ENCODE measurements at regions not wholly inside any gene's neighbourhood (a gene's known extent, or its start where the extent isn't known, plus 50 kb on each side); places are given as distances from the start of the nearest gene placed in this dataset.

DNA sequence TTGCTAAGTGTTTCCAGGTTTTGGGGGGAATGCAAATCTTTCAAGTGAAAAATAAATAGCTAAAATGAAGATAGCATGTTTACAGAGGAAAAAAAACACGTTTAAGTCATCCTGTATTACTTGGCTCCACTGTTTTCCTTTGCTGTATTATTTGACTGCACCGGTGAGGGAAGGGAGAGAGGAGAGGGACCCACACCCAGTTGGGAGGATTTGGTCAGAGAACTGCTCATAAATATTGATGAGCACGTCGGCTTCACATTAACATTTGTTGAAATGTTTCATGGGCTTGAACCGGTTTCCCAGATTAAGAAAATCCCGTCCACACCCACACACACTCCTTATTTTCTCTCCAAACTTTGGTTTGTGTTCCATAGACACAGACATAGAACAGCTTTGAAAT, 493.8 kb upstream of the MGMT start:
- WGBS = 42% methylated on average over 6 of the region's 6 CpGs
- H3K4me3 ChIP-seq (ENCODE audit: low read depth, low read length) = no peak overlapping the region

DNA sequence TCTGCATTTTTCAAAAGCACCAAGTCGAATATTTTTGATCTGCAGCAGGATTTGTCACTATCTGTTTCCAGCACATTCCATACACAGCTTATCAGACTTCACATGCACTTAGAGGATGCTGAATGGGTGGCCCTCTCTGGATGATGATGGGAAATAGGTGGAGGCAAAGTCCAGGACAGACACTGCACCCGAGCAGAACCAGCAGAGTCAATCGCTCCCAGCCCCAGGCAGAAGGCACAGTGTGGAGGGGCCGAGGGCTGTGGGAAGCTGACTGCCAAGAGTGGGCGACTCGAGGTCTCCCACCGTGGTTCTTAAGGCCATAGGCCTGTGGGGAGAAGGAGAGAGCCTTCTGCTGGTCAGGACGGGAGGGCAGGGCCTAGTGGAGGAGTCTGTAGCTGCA, 490.2 kb upstream of the MGMT start:
- 81% methylated on average over 8 of the region's 8 CpGs for WGBS
- no peak overlapping the region for H3K27ac ChIP-seq (ENCODE audit: low read depth)
- DNase-seq (ENCODE audit: extremely low spot score) = no peak
- H3K4me1 ChIP-seq (ENCODE audit: insufficient read depth) = no peaks in the 10 kb centered on the region
- no peak overlapping the region for H3K4me3 ChIP-seq (ENCODE audit: low read depth, low read length)
- no peaks in the 10 kb centered on the region for H3K36me3 ChIP-seq (ENCODE audit: insufficient read depth)

More for the DNA sequence above, 493.8 kb upstream of the MGMT start:
- H3K4me1 ChIP-seq (ENCODE audit: insufficient read depth) = no peaks in the 10 kb centered on the region
- no peaks in the 10 kb centered on the region for H3K36me3 ChIP-seq (ENCODE audit: insufficient read depth)
- H3K27ac ChIP-seq (ENCODE audit: low read depth) = no peak overlapping the region
- DNase-seq (ENCODE audit: extremely low spot score) = no peak

DNA sequence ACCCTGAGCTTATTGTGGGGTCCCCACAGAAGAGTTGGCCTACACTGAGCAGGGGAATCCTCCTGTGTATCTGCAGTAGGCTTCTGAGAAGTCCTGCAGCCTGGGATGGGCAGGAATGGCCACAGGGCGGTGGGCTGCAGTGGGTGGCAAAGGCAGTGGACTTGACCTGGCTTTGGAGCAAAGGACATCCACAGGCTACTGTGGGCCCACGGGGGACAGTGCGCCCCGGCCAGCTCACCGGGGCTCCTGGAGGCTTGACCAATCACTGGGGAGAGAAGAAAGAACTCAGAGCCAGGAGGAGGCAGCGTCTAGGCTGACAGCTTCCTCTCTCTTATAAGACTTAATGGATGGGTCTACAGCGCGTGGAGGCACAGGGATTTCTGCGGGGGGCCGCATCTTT, 488.8 kb upstream of the MGMT start:
- no peaks in the 10 kb centered on the region for H3K36me3 ChIP-seq (ENCODE audit: insufficient read depth)
- no peaks in the 10 kb centered on the region for H3K4me1 ChIP-seq (ENCODE audit: insufficient read depth)
- H3K4me3 ChIP-seq (ENCODE audit: low read depth, low read length) = no peak overlapping the region
- H3K27ac ChIP-seq (ENCODE audit: low read depth) = no peak overlapping the region
- WGBS = 93% methylated on average over 10 of the region's 10 CpGs
- DNase-seq (ENCODE audit: extremely low spot score) = no peak

DNA sequence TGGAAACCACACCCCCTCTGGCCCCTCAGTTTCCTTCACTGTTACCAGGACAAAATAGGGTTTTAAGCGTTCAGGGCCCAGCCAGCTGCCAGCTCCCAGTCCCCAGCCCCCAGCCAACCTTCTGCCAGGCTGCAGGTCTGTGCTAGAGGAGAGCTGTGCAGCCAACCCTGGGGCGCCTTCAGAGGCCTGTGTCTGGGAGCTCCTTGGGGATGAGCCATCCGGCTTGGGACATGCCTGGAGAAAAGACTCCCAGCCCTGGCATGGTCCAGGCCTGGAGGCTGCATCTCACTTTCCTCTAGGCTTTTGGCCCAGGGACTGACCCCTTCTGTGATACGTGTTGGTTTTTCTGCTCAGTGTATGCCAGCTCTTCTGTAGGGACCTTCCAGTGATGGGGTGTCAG, 487.6 kb upstream of the MGMT start:
- DNase-seq (ENCODE audit: extremely low spot score) = no peak
- no peak overlapping the region for H3K27ac ChIP-seq (ENCODE audit: low read depth)
- H3K4me3 ChIP-seq (ENCODE audit: low read depth, low read length) = no peak overlapping the region
- H3K36me3 ChIP-seq (ENCODE audit: insufficient read depth) = no peaks in the 10 kb centered on the region
- no peaks in the 10 kb centered on the region for H3K4me1 ChIP-seq (ENCODE audit: insufficient read depth)
- 96% methylated on average over 4 of the region's 4 CpGs for WGBS

DNA sequence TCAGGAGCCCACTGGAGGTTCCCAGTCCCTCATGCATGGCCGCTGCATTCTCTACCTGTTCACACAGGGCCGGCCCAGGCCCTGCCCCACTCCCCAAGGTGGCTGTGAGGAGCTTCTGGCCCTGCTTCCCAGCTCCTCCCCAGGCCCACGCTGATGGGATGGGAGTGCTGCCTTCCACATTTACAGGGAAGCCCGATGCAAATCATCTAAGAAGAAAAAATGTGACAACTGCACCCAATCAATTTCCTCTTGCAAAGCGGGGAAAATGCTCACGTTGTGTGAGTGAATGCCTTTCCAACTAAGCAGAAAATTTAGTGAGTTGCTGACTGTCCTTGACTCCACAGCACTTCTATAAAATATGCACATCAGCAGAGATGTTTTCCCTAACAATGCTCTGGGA, 485.8 kb upstream of the MGMT start:
- H3K4me3 ChIP-seq (ENCODE audit: low read depth, low read length) = no peak overlapping the region
- no peak overlapping the region for H3K27ac ChIP-seq (ENCODE audit: low read depth)
- 72% methylated on average over 6 of the region's 6 CpGs for WGBS
- H3K36me3 ChIP-seq (ENCODE audit: insufficient read depth) = no peaks in the 10 kb centered on the region
- DNase-seq (ENCODE audit: extremely low spot score) = no peak
- no peaks in the 10 kb centered on the region for H3K4me1 ChIP-seq (ENCODE audit: insufficient read depth)

DNA sequence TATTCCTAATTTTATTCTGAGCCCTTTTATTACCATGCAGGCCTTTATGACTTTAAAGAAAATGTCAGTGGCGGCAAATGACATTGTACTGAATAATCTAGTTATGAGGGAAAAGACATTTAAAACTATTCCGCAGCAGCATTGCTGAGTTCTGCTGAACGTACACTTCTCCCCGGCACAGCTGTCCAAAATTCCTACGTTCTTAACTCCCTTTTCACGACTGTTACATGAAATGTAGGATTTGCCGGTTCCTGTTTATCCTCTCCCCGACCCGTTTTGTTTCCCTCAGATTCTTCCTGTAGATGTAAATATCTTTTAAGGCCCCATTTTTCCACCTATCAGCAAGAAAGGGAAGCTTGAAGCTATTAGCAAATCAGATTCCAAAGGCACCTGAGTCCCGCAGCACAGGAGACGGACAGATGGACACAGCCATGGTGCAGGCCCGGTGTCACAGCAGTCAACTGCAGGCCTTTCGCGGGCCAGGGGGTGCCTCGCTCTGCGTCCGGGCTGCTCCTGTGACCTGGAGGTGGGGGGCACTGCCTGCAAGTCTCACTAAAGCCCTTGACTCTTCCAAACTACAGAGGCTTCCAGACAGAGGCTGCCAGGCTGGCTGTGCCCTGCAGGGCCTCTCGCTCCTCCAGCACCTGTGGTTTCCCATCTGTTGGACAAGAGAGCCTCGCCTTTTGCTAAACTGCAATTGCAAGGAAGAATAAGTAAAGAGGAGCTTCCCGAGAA, 485.0 kb upstream of the MGMT start:
- no peaks in the 10 kb centered on the region for H3K4me1 ChIP-seq (ENCODE audit: insufficient read depth)
- DNase-seq (ENCODE audit: extremely low spot score) = no peak
- H3K27ac ChIP-seq (ENCODE audit: low read depth) = no peak overlapping the region
- no peak overlapping the region for H3K4me3 ChIP-seq (ENCODE audit: low read depth, low read length)
- 74% methylated on average over 20 of the region's 20 CpGs for WGBS
- no peaks in the 10 kb centered on the region for H3K36me3 ChIP-seq (ENCODE audit: insufficient read depth)

DNA sequence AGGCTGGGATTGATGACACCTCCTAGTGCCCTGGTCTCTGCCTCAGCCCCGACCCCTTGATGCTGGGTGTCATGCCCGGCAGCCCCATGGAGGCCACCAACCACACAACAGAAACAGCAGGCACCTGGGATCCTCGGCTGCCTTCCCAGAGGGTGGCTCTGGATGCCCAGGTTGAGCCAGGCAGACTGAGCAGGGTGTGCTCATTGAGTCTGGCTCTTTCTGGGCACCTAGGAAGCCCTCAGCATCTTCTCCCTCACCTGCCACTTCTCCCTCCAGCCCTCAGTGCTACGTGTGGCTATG, 484.5 kb upstream of the MGMT start:
- no peaks in the 10 kb centered on the region for H3K36me3 ChIP-seq (ENCODE audit: insufficient read depth)
- no peaks in the 10 kb centered on the region for H3K4me1 ChIP-seq (ENCODE audit: insufficient read depth)
- 89% methylated on average over 4 of the region's 4 CpGs for WGBS
- H3K4me3 ChIP-seq (ENCODE audit: low read depth, low read length) = no peak overlapping the region
- H3K27ac ChIP-seq (ENCODE audit: low read depth) = no peak overlapping the region
- DNase-seq (ENCODE audit: extremely low spot score) = no peak

DNA sequence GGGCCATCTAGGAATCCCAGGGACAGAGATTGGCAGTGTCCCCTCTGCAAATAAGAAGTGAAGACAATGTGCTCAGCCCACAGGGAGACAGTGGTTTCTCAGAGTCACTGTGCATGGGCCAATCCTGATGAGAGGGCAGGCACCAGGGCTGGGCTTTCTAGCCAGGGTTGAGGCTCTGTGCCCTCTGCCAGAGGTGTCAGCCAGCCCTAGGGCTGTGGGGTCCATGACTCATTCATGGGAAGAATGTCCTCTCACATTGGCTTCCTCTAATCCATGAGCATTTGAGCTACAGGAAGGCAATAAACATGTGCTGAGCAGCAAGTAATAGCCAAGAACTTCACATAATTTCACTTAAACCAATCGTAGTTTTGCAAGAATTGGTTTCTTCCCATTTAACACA, 482.0 kb upstream of the MGMT start:
- Histone ChIP-seq H3K4me1 (ENCODE audit: insufficient read depth) (no peaks in the 10 kb centered on the region), H3K4me3 (ENCODE audit: low read depth, low read length) (no peak overlapping the region)
- WGBS = 54% methylated on average over 1 of the region's 1 CpG

DNA sequence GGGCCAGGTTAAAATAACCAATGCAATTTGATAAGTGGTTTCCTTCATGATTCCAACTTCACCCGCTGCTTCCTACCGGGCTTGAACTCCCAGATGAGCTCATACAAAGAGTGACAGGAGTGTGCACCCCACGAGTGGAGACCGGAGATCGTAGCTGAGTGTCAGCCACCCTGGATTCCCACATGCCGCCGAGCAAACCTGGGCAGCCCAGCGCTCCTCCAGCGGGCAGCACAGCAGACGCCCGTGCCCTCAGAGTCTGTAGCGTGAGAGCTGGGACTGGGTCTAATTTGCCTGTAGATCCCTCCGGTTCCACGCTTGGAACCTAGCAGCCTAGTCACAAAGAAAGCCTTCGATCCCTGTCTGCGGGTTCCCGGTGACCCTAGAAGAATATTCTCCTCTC, 476.1 kb upstream of the MGMT start:
- Histone ChIP-seq H3K4me3 (ENCODE audit: low read depth, low read length) (no peak overlapping the region), H3K36me3 (ENCODE audit: insufficient read depth) (no peaks in the 10 kb centered on the region), H3K27ac (ENCODE audit: low read depth) (no peak overlapping the region), H3K4me1 (ENCODE audit: insufficient read depth) (no peaks in the 10 kb centered on the region)
- WGBS = 92% methylated on average over 17 of the region's 17 CpGs
- no peak for DNase-seq (ENCODE audit: extremely low spot score)

More for the DNA sequence above, 482.0 kb upstream of the MGMT start:
- Histone ChIP-seq H3K36me3 (ENCODE audit: insufficient read depth) (no peaks in the 10 kb centered on the region), H3K27ac (ENCODE audit: low read depth) (no peak overlapping the region)
- DNase-seq (ENCODE audit: extremely low spot score) = no peak

DNA sequence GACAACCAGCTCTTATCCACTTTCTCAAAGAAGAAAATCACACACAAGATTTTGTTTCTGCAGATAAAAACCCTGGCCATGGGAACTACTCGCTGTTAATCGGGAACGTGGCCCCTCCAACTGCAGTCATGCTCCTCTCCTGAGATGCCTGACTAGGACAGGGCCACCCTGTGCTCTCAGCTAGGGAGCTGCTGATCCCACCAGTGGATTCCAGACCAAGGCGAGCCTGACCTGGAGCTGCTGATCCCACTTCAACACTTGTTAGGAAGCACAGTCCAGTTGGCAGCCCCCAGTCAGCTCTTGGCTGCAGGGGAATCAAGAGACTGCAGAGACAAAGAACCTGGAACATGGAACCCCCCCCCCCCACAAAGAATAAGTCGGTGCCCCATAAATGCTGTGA, 474.3 kb upstream of the MGMT start:
- no peak for DNase-seq (ENCODE audit: extremely low spot score)
- H3K4me3 ChIP-seq (ENCODE audit: low read depth, low read length) = no peak overlapping the region
- 78% methylated on average over 5 of the region's 5 CpGs for WGBS
- no peak overlapping the region for H3K27ac ChIP-seq (ENCODE audit: low read depth)
- H3K4me1 ChIP-seq (ENCODE audit: insufficient read depth) = no peaks in the 10 kb centered on the region
- no peaks in the 10 kb centered on the region for H3K36me3 ChIP-seq (ENCODE audit: insufficient read depth)

DNA sequence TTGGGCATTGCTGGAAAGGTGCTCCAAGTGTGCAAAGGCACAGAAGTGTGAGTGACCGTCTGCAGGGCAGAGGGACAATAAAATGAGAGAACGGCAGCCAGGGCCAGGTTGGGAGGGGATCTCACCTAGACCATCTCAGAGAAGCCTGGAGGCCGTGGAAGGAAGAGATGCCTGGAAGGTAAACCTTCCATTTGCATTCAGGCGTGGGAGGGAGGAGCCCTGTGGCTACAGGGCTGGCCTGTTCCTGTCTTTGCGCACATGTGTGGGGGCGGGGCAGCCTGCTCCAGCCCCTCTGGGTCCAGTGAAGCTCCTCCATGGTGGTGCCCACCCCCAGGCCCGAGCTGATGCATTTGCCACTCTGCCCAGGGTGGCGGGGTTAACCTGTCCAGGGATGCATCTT, 473.6 kb upstream of the MGMT start:
- no peaks in the 10 kb centered on the region for H3K4me1 ChIP-seq (ENCODE audit: insufficient read depth)
- H3K27ac ChIP-seq (ENCODE audit: low read depth) = no peak overlapping the region
- no peak overlapping the region for H3K4me3 ChIP-seq (ENCODE audit: low read depth, low read length)
- DNase-seq (ENCODE audit: extremely low spot score) = no peak
- no peaks in the 10 kb centered on the region for H3K36me3 ChIP-seq (ENCODE audit: insufficient read depth)
- 80% methylated on average over 8 of the region's 8 CpGs for WGBS

DNA sequence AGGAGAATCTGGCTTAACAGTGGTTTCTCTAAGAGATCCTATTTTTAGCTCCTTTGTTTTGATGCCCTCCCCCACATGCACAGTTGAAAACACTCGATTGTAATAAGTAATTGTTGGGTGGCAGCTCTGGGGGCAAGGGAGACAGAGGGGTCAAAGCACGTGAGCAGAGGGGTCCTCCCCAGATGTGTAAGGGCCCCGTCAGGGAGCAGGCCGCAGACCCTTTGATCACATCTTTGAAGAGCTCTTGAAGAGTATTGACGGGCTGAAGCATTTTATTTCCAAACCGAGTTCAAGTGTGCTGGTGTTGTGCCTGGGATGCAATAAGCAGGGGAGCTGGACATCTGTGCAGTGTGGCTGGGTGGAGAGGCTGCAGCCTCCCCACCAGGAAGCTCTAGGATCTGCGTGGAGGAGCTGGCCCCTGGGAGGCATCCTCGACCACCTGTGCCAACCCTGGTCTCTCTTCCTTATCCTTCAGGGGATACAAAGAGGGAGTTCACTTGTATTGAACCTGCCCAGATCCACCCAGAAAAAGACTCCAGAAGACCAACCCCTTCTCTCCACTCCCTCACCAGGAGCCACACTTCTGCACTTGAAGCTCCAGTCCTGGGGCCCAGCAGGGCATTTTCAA, 473.0 kb upstream of the MGMT start:
- H3K4me1 ChIP-seq (ENCODE audit: insufficient read depth) = no peaks in the 10 kb centered on the region
- 83% methylated on average over 8 of the region's 8 CpGs for WGBS
- no peak overlapping the region for H3K27ac ChIP-seq (ENCODE audit: low read depth)
- no peak for DNase-seq (ENCODE audit: extremely low spot score)
- no peaks in the 10 kb centered on the region for H3K36me3 ChIP-seq (ENCODE audit: insufficient read depth)
- H3K4me3 ChIP-seq (ENCODE audit: low read depth, low read length) = no peak overlapping the region

DNA sequence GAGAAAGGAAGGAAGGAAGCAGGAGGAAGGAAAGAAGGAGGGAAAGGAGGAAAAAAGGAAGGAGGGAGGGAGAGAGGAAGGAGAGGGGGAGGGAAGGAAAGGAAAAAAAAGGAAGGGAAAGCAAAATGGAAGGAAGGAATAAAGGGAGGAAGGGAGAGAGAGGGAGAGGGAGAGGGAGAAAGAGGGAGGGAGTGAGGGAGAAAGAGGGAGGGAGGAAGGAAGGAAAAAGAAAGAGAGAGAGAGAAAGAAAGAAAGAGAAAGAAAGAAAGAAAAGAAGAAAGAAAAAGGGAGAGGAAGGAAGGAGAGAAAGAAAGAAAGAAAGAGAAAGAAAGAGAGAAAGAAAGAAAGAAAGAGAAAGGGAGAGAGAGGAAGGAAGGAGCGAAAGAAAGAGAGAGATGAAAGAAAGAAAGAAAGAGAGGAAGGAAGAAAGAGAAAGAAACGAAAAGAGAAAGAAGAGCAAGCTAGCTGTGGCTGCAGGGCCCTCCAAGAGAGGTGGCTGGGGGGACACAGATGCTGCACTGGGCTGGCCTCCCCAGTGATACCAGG, 472.4 kb upstream of the MGMT start:
- 86% methylated on average over 2 of the region's 2 CpGs for WGBS
- Histone ChIP-seq H3K36me3 (ENCODE audit: insufficient read depth) (no peaks in the 10 kb centered on the region), H3K4me1 (ENCODE audit: insufficient read depth) (no peaks in the 10 kb centered on the region), H3K4me3 (ENCODE audit: low read depth, low read length) (no peak overlapping the region), H3K27ac (ENCODE audit: low read depth) (no peak overlapping the region)
- DNase-seq (ENCODE audit: extremely low spot score) = no peak

DNA sequence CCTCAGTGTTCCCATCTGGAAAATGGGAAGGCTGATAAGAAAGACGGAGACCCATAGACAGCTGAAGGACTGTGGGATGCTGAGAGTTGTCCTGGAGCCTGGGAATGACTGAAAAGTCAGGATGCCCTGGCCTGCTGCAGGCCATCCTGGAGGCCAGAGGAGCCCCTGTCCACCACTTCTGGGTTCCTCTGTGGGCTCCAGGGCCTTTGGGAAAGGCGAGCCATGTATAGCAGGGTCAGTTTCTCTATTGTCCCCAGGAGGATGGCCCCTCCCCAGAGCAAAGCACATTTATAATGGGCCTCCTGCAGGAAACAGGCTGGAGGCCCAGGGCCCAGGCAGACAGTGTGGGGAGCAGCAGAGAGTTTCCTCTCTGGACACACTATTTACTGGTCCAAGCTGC, 471.4 kb upstream of the MGMT start:
- 91% methylated on average over 2 of the region's 2 CpGs for WGBS
- Histone ChIP-seq H3K36me3 (ENCODE audit: insufficient read depth) (no peaks in the 10 kb centered on the region), H3K4me3 (ENCODE audit: low read depth, low read length) (no peak overlapping the region), H3K27ac (ENCODE audit: low read depth) (no peak overlapping the region), H3K4me1 (ENCODE audit: insufficient read depth) (no peaks in the 10 kb centered on the region)
- no peak for DNase-seq (ENCODE audit: extremely low spot score)
